ENCODE measurements at regions not wholly inside any gene's neighbourhood (a gene's known extent, or its start where the extent isn't known, plus 50 kb on each side); places are given as distances from the start of the nearest gene placed in this dataset.

DNA sequence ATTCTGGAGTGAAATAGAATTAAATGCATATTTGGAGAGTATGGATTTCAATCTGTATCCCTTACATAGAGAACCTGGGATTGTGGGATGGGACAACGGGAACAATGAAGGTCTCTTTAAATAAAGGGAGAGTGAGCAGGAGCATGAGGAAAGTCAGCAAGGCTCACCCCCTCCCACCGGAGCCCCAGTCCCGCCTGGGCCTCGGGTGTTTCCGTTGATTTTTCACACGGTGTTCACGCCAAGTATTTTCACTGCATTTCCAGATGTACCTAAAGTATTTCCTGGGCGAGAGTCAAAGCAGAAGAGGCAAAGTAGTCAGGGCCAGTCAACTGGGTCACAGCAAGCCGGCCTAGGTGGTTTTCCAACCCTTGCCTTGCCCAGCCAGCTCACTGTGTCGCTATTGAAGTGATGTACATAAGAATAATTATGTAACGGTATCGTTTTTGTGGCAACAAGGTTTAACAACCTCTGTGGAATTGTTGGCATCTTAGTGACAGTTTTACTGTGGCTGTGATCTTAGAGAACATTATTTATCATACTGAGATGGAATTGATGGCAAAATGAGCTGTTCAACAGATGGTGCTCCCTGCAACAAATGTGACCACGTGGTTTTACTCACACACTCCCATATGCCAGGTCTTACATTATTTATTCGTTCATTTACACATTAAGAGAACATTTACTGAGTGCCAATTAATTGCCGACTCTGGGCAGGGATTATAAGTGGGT is 177.3 kb downstream of the ADAMTS15 start:
- no peak overlapping the region for H3K4me3 ChIP-seq (ENCODE audit: low read depth, low read length)
- POLR2A ChIA-PET: interaction anchor here (0.6 to 1.1 kb wide), 2 partner anchors 10 to 11 kb away, joined by 3 read pairs; no protein-coding TSS in a partner anchor
- H3K4me1 ChIP-seq (ENCODE audit: control insufficient read depth, insufficient read depth, low read length): 0 out of 2 replicates have a peak, but pooled peaks cover 3% of the 10 kb centered on the region
- no peak for TF ChIP-seq ZNF664 (tag by site-specific recombination; IDR thresholded peaks at IDR 0.05)
- no peak for TF ChIP-seq ZEB2 (tag by site-specific recombination; IDR thresholded peaks at IDR 0.05)
- TF ChIP-seq ZNF394 (tag by site-specific recombination; IDR thresholded peaks at IDR 0.05; ENCODE audit: borderline replicate concordance): no peak
- no peak for TF ChIP-seq OVOL3 (tag by site-specific recombination; IDR thresholded peaks at IDR 0.05)
- no peak for TF ChIP-seq ZNF37A (tag by site-specific recombination; IDR thresholded peaks at IDR 0.05)
- TF ChIP-seq ZNF830 (tag by site-specific recombination; IDR thresholded peaks at IDR 0.05; ENCODE audit: low read depth): no peak
- TF ChIP-seq WT1 (tag by site-specific recombination; IDR thresholded peaks at IDR 0.05): no peak
- no peak for TF ChIP-seq ZNF768 (tag by site-specific recombination; IDR thresholded peaks at IDR 0.05)
- no peak for TF ChIP-seq ZNF214 (tag by site-specific recombination; IDR thresholded peaks at IDR 0.05; ENCODE audit: borderline replicate concordance)
- H3K27ac ChIP-seq (ENCODE audit: extremely low read depth, low read depth, low read length): no peak overlapping the region
- no peaks in the 10 kb centered on the region for H3K9me3 ChIP-seq (ENCODE audit: control insufficient read depth, insufficient read depth, low read depth, low read length)
- CTCF ChIA-PET: interaction anchor here (0.6 to 2.6 kb wide), 3 partner anchors 10 to 527 kb away, joined by 3 to 9 read pairs (median 4); no protein-coding TSS in a partner anchor
- no peaks in the 10 kb centered on the region for H3K36me3 ChIP-seq (ENCODE audit: control insufficient read depth in 2 of 2, insufficient read depth in 1 of 2, low read length in 2 of 2)

DNA sequence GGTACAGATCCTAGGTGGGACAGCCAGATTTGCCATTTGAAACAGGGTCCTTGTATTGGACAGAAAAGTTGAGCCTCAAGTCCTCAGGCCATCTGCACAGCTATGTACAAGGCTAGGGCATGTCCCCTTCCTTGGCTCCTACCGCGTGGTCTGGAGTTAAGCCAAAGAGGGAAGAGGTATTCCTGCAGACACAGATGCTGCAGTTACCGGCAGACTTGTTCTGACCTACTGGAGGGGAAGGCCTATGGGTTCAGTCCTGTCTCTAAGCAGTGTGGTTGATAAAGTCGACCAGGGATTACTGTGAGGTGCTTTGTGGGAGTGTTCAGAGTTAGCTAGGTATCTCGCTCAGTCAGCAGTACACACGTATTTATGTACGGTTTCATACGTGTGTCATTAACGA is 180.6 kb downstream of the ADAMTS15 start:
- no peaks in the 10 kb centered on the region for H3K36me3 ChIP-seq (ENCODE audit: control insufficient read depth in 2 of 2, insufficient read depth in 1 of 2, low read length in 2 of 2)
- ChIA-PET POLR2A (interaction anchor here (0.6 kb wide), 1 partner anchor 626 kb away, joined by 10 read pairs; the partner anchor contains the start of gene PRDM10), CTCF (interaction anchor here (0.5 to 1.3 kb wide), 2 partner anchors 52 to 80 kb away, joined by 3 read pairs; no protein-coding TSS in a partner anchor)
- no peak overlapping the region for H3K27ac ChIP-seq (ENCODE audit: extremely low read depth, low read depth, low read length)
- H3K9me3 ChIP-seq (ENCODE audit: control insufficient read depth, insufficient read depth, low read depth, low read length): no peaks in the 10 kb centered on the region
- H3K4me1 ChIP-seq (ENCODE audit: control insufficient read depth, insufficient read depth, low read length): no peaks in the 10 kb centered on the region
- no peak overlapping the region for H3K4me3 ChIP-seq (ENCODE audit: low read depth, low read length)
- TF ChIP-seq ZNF133 (tag by site-specific recombination; IDR thresholded peaks at IDR 0.05): no peak
- no peak for TF ChIP-seq ZNF426 (tag by site-specific recombination; IDR thresholded peaks at IDR 0.05)
- no peak for TF ChIP-seq MEIS1 (CRISPR knock-in tag; IDR thresholded peaks at IDR 0.05; ENCODE audit: borderline replicate concordance)
- TF ChIP-seq, protein P1, sequence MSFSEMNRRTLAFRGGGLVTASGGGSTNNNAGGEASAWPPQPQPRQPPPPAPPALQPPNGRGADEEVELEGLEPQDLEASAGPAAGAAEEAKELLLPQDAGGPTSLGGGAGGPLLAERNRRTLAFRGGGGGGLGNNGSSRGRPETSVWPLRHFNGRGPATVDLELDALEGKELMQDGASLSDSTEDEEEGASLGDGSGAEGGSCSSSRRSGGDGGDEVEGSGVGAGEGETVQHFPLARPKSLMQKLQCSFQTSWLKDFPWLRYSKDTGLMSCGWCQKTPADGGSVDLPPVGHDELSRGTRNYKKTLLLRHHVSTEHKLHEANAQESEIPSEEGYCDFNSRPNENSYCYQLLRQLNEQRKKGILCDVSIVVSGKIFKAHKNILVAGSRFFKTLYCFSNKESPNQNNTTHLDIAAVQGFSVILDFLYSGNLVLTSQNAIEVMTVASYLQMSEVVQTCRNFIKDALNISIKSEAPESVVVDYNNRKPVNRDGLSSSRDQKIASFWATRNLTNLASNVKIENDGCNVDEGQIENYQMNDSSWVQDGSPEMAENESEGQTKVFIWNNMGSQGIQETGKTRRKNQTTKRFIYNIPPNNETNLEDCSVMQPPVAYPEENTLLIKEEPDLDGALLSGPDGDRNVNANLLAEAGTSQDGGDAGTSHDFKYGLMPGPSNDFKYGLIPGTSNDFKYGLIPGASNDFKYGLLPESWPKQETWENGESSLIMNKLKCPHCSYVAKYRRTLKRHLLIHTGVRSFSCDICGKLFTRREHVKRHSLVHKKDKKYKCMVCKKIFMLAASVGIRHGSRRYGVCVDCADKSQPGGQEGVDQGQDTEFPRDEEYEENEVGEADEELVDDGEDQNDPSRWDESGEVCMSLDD (tag by site-specific recombination; IDR thresholded peaks at IDR 0.05): no peak
- TF ChIP-seq, protein P2, sequence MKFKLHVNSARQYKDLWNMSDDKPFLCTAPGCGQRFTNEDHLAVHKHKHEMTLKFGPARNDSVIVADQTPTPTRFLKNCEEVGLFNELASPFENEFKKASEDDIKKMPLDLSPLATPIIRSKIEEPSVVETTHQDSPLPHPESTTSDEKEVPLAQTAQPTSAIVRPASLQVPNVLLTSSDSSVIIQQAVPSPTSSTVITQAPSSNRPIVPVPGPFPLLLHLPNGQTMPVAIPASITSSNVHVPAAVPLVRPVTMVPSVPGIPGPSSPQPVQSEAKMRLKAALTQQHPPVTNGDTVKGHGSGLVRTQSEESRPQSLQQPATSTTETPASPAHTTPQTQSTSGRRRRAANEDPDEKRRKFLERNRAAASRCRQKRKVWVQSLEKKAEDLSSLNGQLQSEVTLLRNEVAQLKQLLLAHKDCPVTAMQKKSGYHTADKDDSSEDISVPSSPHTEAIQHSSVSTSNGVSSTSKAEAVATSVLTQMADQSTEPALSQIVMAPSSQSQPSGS (tag by site-specific recombination; IDR thresholded peaks at IDR 0.05; ENCODE audit: low read depth): no peak
- no peak for TF ChIP-seq ZNF146 (tag by site-specific recombination; IDR thresholded peaks at IDR 0.05)
- no peak for TF ChIP-seq FEZF1 (tag by site-specific recombination; IDR thresholded peaks at IDR 0.05)
- TF ChIP-seq ZNF777 (tag by site-specific recombination; IDR thresholded peaks at IDR 0.05; ENCODE audit: borderline replicate concordance): no peak
- TF ChIP-seq ZNF404 (tag by site-specific recombination; IDR thresholded peaks at IDR 0.05): no peak
- TF ChIP-seq, protein P3, sequence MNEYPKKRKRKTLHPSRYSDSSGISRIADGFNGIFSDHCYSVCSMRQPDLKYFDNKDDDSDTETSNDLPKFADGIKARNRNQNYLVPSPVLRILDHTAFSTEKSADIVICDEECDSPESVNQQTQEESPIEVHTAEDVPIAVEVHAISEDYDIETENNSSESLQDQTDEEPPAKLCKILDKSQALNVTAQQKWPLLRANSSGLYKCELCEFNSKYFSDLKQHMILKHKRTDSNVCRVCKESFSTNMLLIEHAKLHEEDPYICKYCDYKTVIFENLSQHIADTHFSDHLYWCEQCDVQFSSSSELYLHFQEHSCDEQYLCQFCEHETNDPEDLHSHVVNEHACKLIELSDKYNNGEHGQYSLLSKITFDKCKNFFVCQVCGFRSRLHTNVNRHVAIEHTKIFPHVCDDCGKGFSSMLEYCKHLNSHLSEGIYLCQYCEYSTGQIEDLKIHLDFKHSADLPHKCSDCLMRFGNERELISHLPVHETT (tag by site-specific recombination; IDR thresholded peaks at IDR 0.05): no peak
- TF ChIP-seq ZNF664 (tag by site-specific recombination; IDR thresholded peaks at IDR 0.05): no peak
- TF ChIP-seq, protein P4, sequence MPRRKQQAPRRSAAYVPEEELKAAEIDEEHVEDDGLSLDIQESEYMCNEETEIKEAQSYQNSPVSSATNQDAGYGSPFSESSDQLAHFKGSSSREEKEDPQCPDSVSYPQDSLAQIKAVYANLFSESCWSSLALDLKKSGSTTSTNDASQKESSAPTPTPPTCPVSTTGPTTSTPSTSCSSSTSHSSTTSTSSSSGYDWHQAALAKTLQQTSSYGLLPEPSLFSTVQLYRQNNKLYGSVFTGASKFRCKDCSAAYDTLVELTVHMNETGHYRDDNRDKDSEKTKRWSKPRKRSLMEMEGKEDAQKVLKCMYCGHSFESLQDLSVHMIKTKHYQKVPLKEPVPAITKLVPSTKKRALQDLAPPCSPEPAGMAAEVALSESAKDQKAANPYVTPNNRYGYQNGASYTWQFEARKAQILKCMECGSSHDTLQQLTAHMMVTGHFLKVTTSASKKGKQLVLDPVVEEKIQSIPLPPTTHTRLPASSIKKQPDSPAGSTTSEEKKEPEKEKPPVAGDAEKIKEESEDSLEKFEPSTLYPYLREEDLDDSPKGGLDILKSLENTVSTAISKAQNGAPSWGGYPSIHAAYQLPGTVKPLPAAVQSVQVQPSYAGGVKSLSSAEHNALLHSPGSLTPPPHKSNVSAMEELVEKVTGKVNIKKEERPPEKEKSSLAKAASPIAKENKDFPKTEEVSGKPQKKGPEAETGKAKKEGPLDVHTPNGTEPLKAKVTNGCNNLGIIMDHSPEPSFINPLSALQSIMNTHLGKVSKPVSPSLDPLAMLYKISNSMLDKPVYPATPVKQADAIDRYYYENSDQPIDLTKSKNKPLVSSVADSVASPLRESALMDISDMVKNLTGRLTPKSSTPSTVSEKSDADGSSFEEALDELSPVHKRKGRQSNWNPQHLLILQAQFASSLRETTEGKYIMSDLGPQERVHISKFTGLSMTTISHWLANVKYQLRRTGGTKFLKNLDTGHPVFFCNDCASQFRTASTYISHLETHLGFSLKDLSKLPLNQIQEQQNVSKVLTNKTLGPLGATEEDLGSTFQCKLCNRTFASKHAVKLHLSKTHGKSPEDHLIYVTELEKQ (tag by site-specific recombination; IDR thresholded peaks at IDR 0.05; ENCODE audit: borderline replicate concordance): no peak
- TF ChIP-seq ZNF112 (tag by site-specific recombination; IDR thresholded peaks at IDR 0.05): no peak
- no peak for TF ChIP-seq ZNF10 (tag by site-specific recombination; IDR thresholded peaks at IDR 0.05)
- TF ChIP-seq, protein P5, sequence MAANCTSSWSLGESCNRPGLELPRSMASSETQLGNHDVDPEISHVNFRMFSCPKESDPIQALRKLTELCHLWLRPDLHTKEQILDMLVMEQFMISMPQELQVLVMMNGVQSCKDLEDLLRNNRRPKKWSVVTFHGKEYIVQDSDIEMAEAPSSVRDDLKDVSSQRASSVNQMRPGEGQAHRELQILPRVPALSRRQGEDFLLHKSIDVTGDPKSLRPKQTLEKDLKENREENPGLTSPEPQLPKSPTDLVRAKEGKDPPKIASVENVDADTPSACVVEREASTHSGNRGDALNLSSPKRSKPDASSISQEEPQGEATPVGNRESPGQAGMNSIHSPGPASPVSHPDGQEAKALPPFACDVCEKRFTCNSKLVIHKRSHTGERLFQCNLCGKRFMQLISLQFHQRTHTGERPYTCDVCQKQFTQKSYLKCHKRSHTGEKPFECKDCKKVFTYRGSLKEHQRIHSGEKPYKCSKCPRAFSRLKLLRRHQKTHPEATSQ (tag by site-specific recombination; IDR thresholded peaks at IDR 0.05): no peak
- no peak for TF ChIP-seq OSR2 (tag by site-specific recombination; IDR thresholded peaks at IDR 0.05)
